Endodermal cell (in vitro differentiated cells): ENCODE measurements at regions not wholly inside any gene's neighbourhood (a gene's known extent, or its start where the extent isn't known, plus 50 kb on each side); places are given as distances from the start of the nearest gene placed in this dataset.
A peak's percentile ranks its signal among the peaks of the same experiment; 100 is the strongest.

Source experiments
- DNase-seq: peaks from one replicate; pipeline ENCODE4 v3.0.0-alpha.2; 2017
- H3K27ac ChIP-seq: 2 replicates; pipeline ENCODE4 v1.5.1; 2013; ENCODE audit warnings: mild to moderate bottlenecking, low read depth, low read length, moderate library complexity
- H3K27me3 ChIP-seq: 2 replicates; pipeline ENCODE4 v1.6.1; 2013; ENCODE audit warnings: mild to moderate bottlenecking, low read length, moderate library complexity; ENCODE audit not compliant: insufficient read depth, control insufficient read depth, poor library complexity, severe bottlenecking
- H3K36me3 ChIP-seq: 2 replicates; pipeline ENCODE4 v1.7.0; 2013; ENCODE audit warnings: mild to moderate bottlenecking, low read length, moderate library complexity; ENCODE audit not compliant: control insufficient read depth, insufficient read depth
- H3K4me1 ChIP-seq: one replicate; pipeline ENCODE4 v1.7.0; 2013; ENCODE audit warnings: low read length; ENCODE audit not compliant: control insufficient read depth, insufficient read depth
- H3K4me3 ChIP-seq: 2 replicates; pipeline ENCODE4 v1.5.1; 2013; ENCODE audit warnings: mild to moderate bottlenecking, low read length, moderate library complexity
- H3K9ac ChIP-seq: 2 replicates; pipeline ENCODE4 v1.6.1; 2013; ENCODE audit warnings: mild to moderate bottlenecking, low read length, moderate library complexity; ENCODE audit not compliant: poor library complexity, severe bottlenecking; ENCODE audit errors: extremely low read depth
- H3K9me3 ChIP-seq: 2 replicates; pipeline ENCODE4 v1.6.1; 2013; ENCODE audit warnings: mild to moderate bottlenecking, low read length, moderate library complexity; ENCODE audit not compliant: control insufficient read depth
- H3K27ac Mint-ChIP-seq: 2 replicates; pipeline ENCODE4 v1.8.0; 2020; ENCODE audit warnings: mixed read lengths
- H3K27me3 Mint-ChIP-seq: 2 replicates; pipeline ENCODE4 v1.8.0; 2021; ENCODE audit warnings: mild to moderate bottlenecking, mixed read lengths; ENCODE audit not compliant: insufficient read depth
- H3K36me3 Mint-ChIP-seq: 2 replicates; pipeline ENCODE4 v1.8.0; 2020; ENCODE audit warnings: low read depth, mixed read lengths
- H3K4me1 Mint-ChIP-seq: 2 replicates; pipeline ENCODE4 v1.8.0; 2020; ENCODE audit warnings: mixed read lengths
- H3K4me3 Mint-ChIP-seq: 2 replicates; pipeline ENCODE4 v1.8.0; 2020; ENCODE audit warnings: mild to moderate bottlenecking, moderate library complexity, mixed read lengths
- H3K9me3 Mint-ChIP-seq: 2 replicates; pipeline ENCODE4 v1.8.0; 2020; ENCODE audit warnings: mild to moderate bottlenecking, mixed read lengths
- CTCF ChIP-seq: fragments of 200-600 bp; sonication (generic); conservative IDR thresholded peaks from 2 replicates; pipeline ENCODE4 v1.5.0; 2021; ENCODE audit warnings: antibody characterized with exemption, mild to moderate bottlenecking
- WGBS, 2 experiments: methylation state at CpG; one replicate each; pipeline versions ENCODE4 v1.1.5 to v1.1.7; 2013; ENCODE audit warnings: missing lambda C conversion rate in 2 of 2, mixed read lengths in 1 of 2; ENCODE audit not compliant: insufficient coverage in 1 of 2, insufficient read length in 1 of 2; 5-methylcytosine and 5-hydroxymethylcytosine counted together

GRCh38 chr1:228862542-228863505, 127.5 kb downstream of the RHOU start:
- no peak overlapping the region for H3K9ac ChIP-seq
- no peaks in the 10 kb centered on the region for H3K9me3 ChIP-seq
- no peaks in the 10 kb centered on the region for H3K4me1 ChIP-seq
- DNase-seq = no peak
- no peaks in the 10 kb centered on the region for H3K36me3 ChIP-seq
- peaks cover 6% of the 10 kb centered on the region for H3K27me3 ChIP-seq
- Mint-ChIP-seq H3K27me3 (peaks cover 10% of the 10 kb centered on the region), H3K36me3 (no peaks in the 10 kb centered on the region), H3K27ac (peak overlapping the region; percentile 49), H3K9me3 (no peaks in the 10 kb centered on the region), H3K4me1 (peaks cover 36% of the 10 kb centered on the region), H3K4me3 (no peak overlapping the region)
- no peak overlapping the region for H3K27ac ChIP-seq
- H3K4me3 ChIP-seq = no peak overlapping the region
- no peak for TF ChIP-seq CTCF
- WGBS, 2 experiments = 80 to 85% methylated on average over 6 to 13 of the region's 13 CpGs

- H3K9me3 Mint-ChIP-seq = no peaks in the 10 kb centered on the region
- Histone ChIP-seq H3K4me3 (no peak overlapping the region), H3K9me3 (no peaks in the 10 kb centered on the region), H3K36me3 (no peaks in the 10 kb centered on the region), H3K4me1 (no peaks in the 10 kb centered on the region), H3K27me3 (peaks cover 6% of the 10 kb centered on the region), H3K9ac (no peak overlapping the region), H3K27ac (no peak overlapping the region)
- WGBS, 2 experiments = 92 to 96% methylated on average over 7 of the region's 7 CpGs
- H3K36me3 Mint-ChIP-seq = no peaks in the 10 kb centered on the region
- peak overlapping the region; percentile 49 for H3K27ac Mint-ChIP-seq
- DNase-seq = no peak
- peaks cover 36% of the 10 kb centered on the region for H3K4me1 Mint-ChIP-seq
- H3K27me3 Mint-ChIP-seq = peaks cover 10% of the 10 kb centered on the region
- TF ChIP-seq CTCF = no peak
- no peak overlapping the region for H3K4me3 Mint-ChIP-seq
Observed at GRCh38 chr1:228863776-228864175, 128.5 kb downstream of the RHOU start.

- H3K9me3 Mint-ChIP-seq = no peaks in the 10 kb centered on the region
- H3K36me3 ChIP-seq = no peaks in the 10 kb centered on the region
- no peaks in the 10 kb centered on the region for H3K4me1 ChIP-seq
- no peak for TF ChIP-seq CTCF
- H3K27ac ChIP-seq = no peak overlapping the region
- 96 to 100% methylated on average over 4 to 7 of the region's 7 CpGs for WGBS, 2 experiments
- H3K27ac Mint-ChIP-seq = no peak overlapping the region
- H3K27me3 Mint-ChIP-seq = peaks cover 8% of the 10 kb centered on the region
- H3K4me3 ChIP-seq = no peak overlapping the region
- H3K4me3 Mint-ChIP-seq = no peak overlapping the region
- no peak for DNase-seq
- peaks cover 6% of the 10 kb centered on the region for H3K27me3 ChIP-seq
- H3K4me1 Mint-ChIP-seq = peaks cover 30% of the 10 kb centered on the region
- no peaks in the 10 kb centered on the region for H3K36me3 Mint-ChIP-seq
- H3K9me3 ChIP-seq = no peaks in the 10 kb centered on the region
- no peak overlapping the region for H3K9ac ChIP-seq
Observed at GRCh38 chr1:228865627-228866330, 130.5 kb downstream of the RHOU start.
